ENCODE measurements at regions not wholly inside any gene's neighbourhood (a gene's known extent, or its start where the extent isn't known, plus 50 kb on each side); places are given as distances from the start of the nearest gene placed in this dataset.

- no peak for DNase-seq (ENCODE audit: low read depth)
Observed at GRCh38 chr9:551986-552929, 289.2 kb upstream of the DMRT1 start.

- DNase-seq (ENCODE audit: low read depth), result no peak
Observed at GRCh38 chr9:555493-555892, 286.0 kb upstream of the DMRT1 start.

DNA sequence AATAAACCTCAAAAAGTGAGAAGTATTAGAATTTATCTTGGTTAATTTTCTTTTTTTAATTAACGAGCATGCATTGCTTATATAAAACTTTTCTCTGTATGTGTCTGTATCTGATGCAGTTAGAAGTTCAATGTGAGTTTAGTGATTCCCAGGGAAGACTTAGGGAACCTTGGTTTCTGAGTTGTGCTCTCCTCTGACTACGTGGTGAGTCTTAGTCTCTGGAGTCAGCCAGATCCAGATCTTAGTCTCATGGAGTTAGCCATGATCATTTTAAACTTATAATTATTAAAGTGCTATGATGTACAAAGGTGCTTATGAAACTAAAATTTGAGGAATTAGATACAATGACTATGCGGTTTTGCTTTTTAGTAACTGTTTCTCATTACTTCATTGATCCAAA, 285.3 kb upstream of the DMRT1 start:
- DNase-seq (ENCODE audit: low read depth), result no peak

GRCh38 chr9:556675-557074, 284.8 kb upstream of the DMRT1 start:
- DNase-seq (ENCODE audit: low read depth), result no peak

- DNase-seq (ENCODE audit: low read depth), result no peak
Observed at GRCh38 chr9:557601-558201, 283.8 kb upstream of the DMRT1 start.

DNA sequence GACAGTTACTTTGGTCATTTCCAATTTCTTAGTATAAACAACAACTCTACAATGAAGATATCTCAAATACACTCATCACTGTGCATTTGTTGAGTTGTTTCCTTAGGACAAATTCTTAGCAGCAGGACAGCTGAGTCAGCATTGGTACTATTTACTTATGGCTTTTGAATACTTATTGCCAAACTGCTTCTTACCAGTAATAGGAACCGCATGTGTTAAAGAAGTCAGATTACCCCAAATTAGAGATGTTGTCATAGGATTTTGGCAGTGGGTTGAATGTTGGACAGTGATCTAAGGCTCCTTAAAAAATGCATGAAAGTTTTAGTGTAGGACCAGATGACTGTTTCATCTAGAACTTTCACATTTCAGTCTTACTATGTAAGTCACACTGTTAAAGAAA, 280.1 kb upstream of the DMRT1 start:
- no peak for DNase-seq (ENCODE audit: low read depth)

DNA sequence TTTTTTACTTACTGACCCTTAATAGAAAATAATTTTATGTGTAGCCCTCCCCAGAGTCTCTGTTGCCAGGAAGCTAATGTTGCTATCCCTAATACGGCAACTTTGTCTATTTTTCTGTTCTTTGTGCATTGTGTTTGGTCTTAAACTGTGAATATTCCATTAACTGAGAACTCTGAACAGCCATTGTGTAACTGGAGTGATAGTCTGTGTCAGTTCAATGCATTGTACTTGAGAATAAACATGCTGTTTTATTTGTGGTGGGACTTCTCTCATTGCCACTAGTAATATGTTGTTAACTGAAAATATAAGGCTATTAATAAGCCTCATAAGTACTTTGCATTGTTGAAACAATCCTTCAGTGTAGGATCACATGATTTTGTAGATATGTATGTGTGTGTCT, 278.3 kb upstream of the DMRT1 start:
- no peak for DNase-seq (ENCODE audit: low read depth)

- no peak for DNase-seq (ENCODE audit: low read depth)
Observed at GRCh38 chr9:565528-565927, 276.0 kb upstream of the DMRT1 start.

GRCh38 chr9:567128-567746, 274.3 kb upstream of the DMRT1 start:
- no peak for DNase-seq (ENCODE audit: low read depth)

- no peak for DNase-seq (ENCODE audit: low read depth)
Observed at GRCh38 chr9:567747-568305, 273.7 kb upstream of the DMRT1 start.

DNA sequence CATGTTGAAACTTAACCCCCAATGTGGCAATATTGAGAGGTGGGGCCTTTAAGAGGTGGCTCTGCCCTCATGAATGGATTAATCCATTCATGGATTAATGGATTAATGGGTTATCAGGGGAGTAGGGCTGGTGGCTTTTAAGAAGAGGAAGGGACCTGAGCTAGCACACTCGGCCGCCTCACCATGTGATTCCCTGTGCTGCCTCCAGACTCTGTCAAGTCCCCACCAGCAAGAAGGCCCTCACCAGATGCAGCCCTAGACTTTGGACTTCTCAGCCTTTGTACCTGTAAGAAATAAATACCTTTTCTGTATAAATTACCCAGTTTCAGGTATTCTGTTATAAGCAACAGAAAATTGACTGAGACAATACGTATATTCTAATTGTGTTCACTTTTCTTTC, 272.2 kb upstream of the DMRT1 start:
- DNase-seq (ENCODE audit: low read depth), result no peak

- DNase-seq (ENCODE audit: low read depth), result no peak
Observed at GRCh38 chr9:570187-570586, 271.3 kb upstream of the DMRT1 start.

DNA sequence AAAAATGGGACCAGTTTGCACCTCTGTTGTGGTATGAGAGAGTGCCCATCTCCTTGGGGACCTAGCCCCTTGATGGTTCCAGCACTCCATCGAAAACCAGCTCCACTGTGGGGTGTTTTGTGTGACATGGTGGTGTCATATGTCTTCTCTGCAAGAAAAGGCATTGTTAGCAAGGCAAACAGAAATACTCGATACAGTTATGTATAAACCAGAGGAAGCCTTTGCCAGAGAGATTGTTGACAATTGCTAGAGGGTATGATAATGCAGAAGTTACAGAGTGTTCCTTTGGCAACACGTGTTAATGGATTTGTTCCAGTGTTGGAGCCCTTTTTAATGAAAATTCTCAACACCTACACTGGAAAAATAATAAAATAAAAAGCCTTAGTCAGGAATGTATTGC, 270.4 kb upstream of the DMRT1 start:
- DNase-seq (ENCODE audit: low read depth), result no peak

- DNase-seq (ENCODE audit: low read depth), result no peak
Observed at GRCh38 chr9:571741-572140, 269.8 kb upstream of the DMRT1 start.

- DNase-seq (ENCODE audit: low read depth), result no peak
Observed at GRCh38 chr9:573691-574410, 267.6 kb upstream of the DMRT1 start.

GRCh38 chr9:575139-575538, 266.4 kb upstream of the DMRT1 start:
- DNase-seq (ENCODE audit: low read depth), result no peak

DNA sequence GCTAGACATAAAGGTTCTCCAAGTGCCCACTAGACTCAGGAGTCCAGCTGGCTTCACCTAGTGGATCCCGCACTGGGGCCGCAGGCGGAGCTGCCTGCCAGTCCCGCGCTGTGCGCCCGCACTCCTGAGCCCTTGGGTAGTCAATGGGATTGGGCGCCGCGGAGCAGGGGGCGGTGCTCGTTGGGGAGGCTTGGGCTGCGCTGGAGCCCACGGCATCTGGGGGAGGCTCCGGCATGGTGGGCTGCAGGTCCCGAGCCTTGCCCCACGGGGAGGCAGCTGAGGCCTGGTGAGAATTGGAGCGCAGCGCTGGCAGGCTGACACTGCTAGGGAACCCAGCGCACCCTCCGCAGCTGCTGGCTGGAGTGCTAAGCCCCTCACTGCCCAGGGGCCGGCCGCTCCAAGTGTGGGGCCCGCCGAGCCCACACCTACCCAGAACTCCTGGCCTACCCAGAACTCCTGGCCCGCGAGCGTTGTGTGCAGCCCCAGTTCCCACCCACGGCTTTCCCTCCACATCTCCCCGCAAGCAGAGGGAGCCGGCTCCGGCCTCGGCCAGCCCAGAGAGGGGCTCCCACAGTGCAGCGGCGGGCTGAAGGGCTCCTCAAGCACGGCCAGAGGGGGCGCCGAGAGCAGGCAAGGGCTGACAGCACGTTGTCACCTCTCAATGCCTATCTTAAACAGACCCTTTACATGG, 260.7 kb upstream of the DMRT1 start:
- DNase-seq (ENCODE audit: low read depth), result no peak

GRCh38 chr9:581673-582497, 259.6 kb upstream of the DMRT1 start:
- DNase-seq (ENCODE audit: low read depth), result no peak

DNA sequence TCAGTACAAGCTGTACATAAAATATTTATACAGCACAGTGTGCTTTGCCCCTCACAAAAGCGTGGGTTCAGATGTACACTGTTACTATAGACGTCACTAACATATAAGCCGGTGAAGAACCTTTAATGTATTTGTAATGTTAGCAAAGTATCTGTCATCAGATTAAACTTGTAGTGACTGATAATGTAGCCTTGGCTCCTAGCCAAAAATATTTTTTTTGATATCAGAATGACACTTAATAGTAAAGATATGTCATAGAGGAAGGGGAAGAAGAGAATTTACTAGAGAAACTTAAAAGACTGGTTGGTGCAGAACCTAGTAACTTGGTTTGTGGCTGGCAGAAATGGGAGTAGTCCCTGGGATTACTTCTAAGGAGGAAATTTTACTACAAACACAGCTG, 258.7 kb upstream of the DMRT1 start:
- no peak for DNase-seq (ENCODE audit: low read depth)

DNA sequence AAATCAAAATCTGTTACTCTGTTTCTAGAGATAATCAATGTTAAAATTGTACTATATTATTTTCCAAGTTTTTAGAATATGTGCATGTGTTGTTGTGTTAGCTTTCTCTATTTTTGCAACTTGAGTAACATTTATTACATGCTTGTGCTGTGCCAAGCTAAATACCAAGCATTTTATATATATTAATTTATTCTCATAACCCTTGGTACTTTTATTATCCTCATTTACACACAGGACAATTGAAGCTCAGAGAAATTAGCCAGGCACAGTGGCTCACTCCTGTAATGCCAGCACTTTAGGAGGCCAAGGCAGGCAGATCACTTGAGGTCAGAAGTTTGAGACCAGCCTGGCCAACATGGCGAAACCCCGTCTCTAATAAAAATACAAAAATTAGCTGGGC, 254.0 kb upstream of the DMRT1 start:
- DNase-seq (ENCODE audit: low read depth), result no peak
